ENCODE measurements at regions not wholly inside any gene's neighbourhood (a gene's known extent, or its start where the extent isn't known, plus 50 kb on each side); places are given as distances from the start of the nearest gene placed in this dataset.

DNA sequence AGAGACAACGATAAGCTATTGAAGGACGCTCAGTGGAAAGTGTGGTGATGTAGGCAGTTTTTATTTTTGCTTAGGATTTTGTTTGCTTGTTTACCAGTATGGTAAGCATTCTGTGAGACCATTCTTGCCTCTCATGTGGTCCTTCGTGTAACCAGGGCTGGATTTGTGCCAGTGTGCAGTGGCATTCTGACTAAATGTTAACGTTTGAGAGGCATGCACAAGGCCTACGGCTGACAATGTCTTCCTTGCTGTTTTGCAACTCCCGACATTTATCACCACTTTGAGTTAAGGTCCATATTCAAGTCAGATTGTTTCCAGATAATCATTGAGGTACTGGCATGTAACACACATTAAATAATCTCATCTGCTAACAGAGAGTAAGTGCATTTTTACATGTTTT, 102.3 kb upstream of the BCAT1 start:
- DNase-seq (no peak), ATAC-seq (no peak)
- H3K4me3 ChIP-seq, result peak overlapping the region in 1 of 12 donors; percentile 67
- H3K36me3 ChIP-seq, result no peaks in the 10 kb centered on the region
- peaks cover 0 to 35% (median 0%) of the 10 kb centered on the region in 12 donors for H3K4me1 ChIP-seq
- H3K27ac ChIP-seq, result peak overlapping the region in 3 of 12 donors; percentile 7 to 95 (median 58)
- TF ChIP-seq POLR2A (IDR thresholded peaks at IDR 0.05), result no peak
- TF ChIP-seq, protein P1, sequence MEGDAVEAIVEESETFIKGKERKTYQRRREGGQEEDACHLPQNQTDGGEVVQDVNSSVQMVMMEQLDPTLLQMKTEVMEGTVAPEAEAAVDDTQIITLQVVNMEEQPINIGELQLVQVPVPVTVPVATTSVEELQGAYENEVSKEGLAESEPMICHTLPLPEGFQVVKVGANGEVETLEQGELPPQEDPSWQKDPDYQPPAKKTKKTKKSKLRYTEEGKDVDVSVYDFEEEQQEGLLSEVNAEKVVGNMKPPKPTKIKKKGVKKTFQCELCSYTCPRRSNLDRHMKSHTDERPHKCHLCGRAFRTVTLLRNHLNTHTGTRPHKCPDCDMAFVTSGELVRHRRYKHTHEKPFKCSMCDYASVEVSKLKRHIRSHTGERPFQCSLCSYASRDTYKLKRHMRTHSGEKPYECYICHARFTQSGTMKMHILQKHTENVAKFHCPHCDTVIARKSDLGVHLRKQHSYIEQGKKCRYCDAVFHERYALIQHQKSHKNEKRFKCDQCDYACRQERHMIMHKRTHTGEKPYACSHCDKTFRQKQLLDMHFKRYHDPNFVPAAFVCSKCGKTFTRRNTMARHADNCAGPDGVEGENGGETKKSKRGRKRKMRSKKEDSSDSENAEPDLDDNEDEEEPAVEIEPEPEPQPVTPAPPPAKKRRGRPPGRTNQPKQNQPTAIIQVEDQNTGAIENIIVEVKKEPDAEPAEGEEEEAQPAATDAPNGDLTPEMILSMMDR (IDR thresholded peaks at IDR 0.05), result no peak
- WGBS, 4 donors, result 64 to 69% (median 66%) methylated on average over 6 of the region's 6 CpGs
- intact Hi-C loops (cut with DNase I), result no loop called here
- no peaks in the 10 kb centered on the region for H3K27me3 ChIP-seq
- peaks cover 0 to 20% (median 9%) of the 10 kb centered on the region in 12 donors for H3K9me3 ChIP-seq

DNA sequence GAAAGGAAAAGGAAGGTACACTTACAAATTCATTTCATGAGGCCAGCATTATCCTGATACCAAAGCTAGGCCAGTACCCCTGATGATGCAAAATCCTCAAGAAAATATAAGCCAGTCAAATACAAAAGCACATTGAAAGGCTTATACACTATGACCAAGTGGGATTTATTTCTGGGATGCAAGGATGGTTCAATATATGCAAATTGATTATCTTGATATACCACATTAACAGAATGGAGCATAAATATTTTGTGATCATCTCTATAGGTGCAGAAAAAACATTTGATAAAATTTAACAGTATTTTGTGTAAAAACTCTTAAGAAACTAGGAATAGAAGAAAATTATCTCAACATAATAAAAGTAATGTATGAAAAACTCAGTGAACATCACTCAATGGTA, 97.0 kb upstream of the BCAT1 start:
- DNase-seq, result no peak
- H3K9me3 ChIP-seq, result peaks cover 0 to 30% (median 12%) of the 10 kb centered on the region in 12 donors
- no peak overlapping the region for H3K27ac ChIP-seq
- no peaks in the 10 kb centered on the region for H3K27me3 ChIP-seq
- TF ChIP-seq, protein P1 (IDR thresholded peaks at IDR 0.05), result no peak
- TF ChIP-seq POLR2A (IDR thresholded peaks at IDR 0.05), result no peak
- no peak for ATAC-seq
- intact Hi-C loops (cut with DNase I), result no loop called here
- H3K4me1 ChIP-seq, result peaks cover 0 to 8% (median 0%) of the 10 kb centered on the region in 12 donors
- H3K36me3 ChIP-seq, result no peaks in the 10 kb centered on the region
- no peak overlapping the region for H3K4me3 ChIP-seq

DNA sequence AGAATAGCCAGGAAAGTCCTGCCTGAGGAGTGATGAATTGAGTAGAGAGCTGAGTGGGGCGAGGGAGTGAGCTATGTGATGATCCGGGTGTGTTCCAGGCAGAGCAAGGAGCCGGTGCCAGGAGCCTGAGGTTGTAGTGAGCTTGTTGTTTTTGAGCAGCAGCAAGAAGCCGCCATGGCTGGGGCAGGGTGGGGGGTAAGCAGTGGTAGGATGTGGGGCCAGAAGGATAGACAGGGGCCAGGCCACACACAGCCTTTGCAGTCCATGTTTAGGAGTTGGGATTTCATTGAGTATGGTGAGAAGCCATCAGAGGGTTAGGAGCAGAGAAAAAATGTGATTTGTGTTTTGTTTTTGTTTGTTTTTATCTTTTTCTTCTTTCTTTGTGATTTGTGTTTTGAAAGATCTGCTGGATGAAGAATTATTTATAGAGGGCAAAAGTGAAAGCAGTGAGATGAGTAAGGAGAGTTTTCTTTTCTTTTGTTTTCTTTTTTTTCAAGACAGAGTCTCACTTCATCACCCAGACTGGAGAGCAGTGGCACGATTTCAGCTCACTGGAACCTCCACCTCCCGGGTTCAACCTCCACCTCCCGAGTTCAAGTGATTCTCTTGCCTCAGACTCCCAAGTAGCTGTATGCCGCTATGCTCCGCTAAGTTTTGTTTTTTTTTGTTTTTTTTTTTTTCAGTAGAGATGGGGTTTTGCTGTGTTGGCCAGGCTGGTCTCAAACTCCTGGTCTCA, 92.3 kb upstream of the BCAT1 start:
- Histone ChIP-seq H3K4me1 (peaks cover 0 to 11% (median 0%) of the 10 kb centered on the region in 12 donors), H3K27ac (peak overlapping the region in 5 of 12 donors; percentile 22 to 61 (median 50)), H3K9me3 (peaks cover 0 to 11% (median 2%) of the 10 kb centered on the region in 12 donors), H3K36me3 (no peaks in the 10 kb centered on the region), H3K27me3 (peaks cover 0 to 3% (median 0%) of the 10 kb centered on the region in 9 donors), H3K4me3 (no peak overlapping the region)
- ATAC-seq (peak in 1 of 4 donors; percentile 30), DNase-seq (no peak)
- intact Hi-C loops (cut with DNase I), result no loop called here
- WGBS, 4 donors, result 65 to 73% (median 71%) methylated on average over 9 of the region's 9 CpGs
- TF ChIP-seq, protein P1 (IDR thresholded peaks at IDR 0.05), result no peak
- TF ChIP-seq POLR2A (IDR thresholded peaks at IDR 0.05), result no peak

DNA sequence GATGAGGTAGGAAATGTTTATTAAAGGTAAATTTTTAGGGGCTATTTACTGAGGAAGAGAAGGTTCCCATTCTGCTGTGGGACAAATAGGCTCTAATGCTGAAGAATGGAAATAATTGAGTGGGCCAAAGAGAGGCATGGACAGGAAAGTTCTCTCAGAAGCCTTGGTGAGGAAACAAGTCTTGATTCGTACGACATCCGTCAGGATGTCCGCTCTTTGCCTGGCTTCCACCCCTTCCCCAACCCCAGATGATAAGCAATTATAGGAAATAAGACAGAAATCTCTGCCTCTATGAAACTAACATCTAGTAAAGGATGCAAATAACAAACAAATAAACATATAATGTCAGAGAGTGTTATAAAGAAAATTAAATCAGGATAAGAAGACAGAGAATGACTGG, 91.7 kb upstream of the BCAT1 start:
- DNase-seq (no peak), ATAC-seq (peak in 1 of 4 donors; percentile 64)
- Histone ChIP-seq H3K36me3 (no peaks in the 10 kb centered on the region), H3K9me3 (peaks cover 0 to 5% (median 0%) of the 10 kb centered on the region in 12 donors), H3K4me3 (no peak overlapping the region), H3K4me1 (peaks cover 0 to 11% (median 0%) of the 10 kb centered on the region in 12 donors), H3K27ac (peak overlapping the region in 4 of 12 donors; percentile 22 to 61 (median 54)), H3K27me3 (peaks cover 0 to 3% (median 0%) of the 10 kb centered on the region in 9 donors)
- 56 to 70% (median 58%) methylated on average over 4 of the region's 4 CpGs for WGBS, 4 donors
- intact Hi-C loops (cut with DNase I), result no loop called here
- no peak for TF ChIP-seq POLR2A (IDR thresholded peaks at IDR 0.05)
- TF ChIP-seq, protein P1 (IDR thresholded peaks at IDR 0.05), result no peak

All from heart left ventricle (tissue), 16 donors.